HepG2 (cell line): ENCODE measurements at regions not wholly inside any gene's neighbourhood (a gene's known extent, or its start where the extent isn't known, plus 50 kb on each side); places are given as distances from the start of the nearest gene placed in this dataset.

Source experiments
- GTF3A ChIP-seq: sonication (generic); formaldehyde crosslinking; conservative IDR thresholded peaks from 2 replicates; pipeline ENCODE4 v1.4.0; 2020; ENCODE audit warnings: mild to moderate bottlenecking, missing genetic modification reagents

DNA sequence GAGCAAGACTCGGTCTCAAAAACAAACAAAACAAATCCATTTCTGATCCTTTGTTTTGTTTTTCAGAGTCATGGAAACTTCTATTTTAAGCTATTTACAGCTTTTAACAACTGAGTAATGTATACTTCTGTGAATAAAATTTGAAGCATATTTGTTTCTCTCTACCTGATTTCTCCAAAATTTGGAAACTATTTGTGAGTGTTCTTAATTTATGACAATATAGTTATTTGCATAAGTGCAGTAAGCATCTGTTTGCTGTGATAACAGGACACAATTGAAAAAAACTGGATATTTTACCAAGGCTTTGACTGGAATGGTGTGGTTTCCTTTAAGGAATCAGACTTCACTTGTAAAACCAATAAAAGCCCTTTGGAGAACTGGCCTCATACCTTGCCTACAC, 53.3 kb upstream of the GULP1 start (continued):
- TF ChIP-seq GTF3A (CRISPR knock-in tag): no peak
- TF ChIP-seq, all 625 proteins: peak for 0
